Stimulated activated CD8-positive, alpha-beta memory T cell treated with anti-CD3 and anti-CD28 coated beads, Interleukin-4, amount 100 ng/mL, for 1 hour (primary cell): ENCODE measurements at regions not wholly inside any gene's neighbourhood (a gene's known extent, or its start where the extent isn't known, plus 50 kb on each side); places are given as distances from the start of the nearest gene placed in this dataset.

ENCODE experiments used
- DNase-seq, 2 donors: peaks; one replicate each; pipeline ENCODE4 v3.0.0-alpha.2; 2020; ENCODE audit warnings: low read depth in 2 of 2, low spot score in 1 of 2

DNA sequence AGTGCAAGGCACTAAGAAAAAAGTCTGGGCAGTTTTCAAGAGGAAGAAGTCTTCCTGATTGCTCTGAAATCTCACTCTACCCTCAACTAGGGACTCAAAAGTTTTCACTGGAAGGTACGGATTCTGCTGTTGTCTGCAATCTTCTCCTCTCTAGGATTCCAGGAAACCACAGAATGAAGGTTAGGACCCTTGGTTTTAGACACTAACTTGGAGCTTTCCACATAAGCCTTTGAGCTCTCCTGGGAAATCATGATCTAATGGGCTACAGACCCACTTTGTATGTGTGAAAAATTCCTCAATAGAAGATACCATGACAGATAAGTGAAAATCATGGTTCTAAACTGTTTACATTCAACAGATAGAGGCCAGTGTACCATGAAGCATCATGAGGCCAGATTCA lies 265.1 kb downstream of the PSAT1 start:
- DNase-seq = no peak

DNA sequence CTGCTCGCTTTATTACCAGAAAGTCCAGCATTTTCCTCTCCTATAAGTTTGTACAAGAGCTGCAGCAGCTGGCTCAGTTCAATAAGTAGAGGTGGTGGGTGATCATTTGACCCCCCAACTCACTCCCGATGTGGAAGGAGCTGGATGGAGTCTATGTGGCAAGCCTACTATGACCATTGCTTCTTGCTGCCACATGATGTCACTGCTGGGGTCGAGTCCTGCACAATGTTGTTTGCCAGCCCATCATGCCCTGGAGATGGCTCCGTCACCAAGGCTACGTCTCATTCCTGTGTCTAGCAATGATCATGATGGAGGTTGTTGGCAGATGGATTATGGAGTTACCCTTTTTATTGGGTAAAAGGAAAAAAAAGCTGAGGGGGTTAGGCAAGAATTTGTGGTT lies 266.3 kb downstream of the PSAT1 start:
- DNase-seq = no peak

DNA sequence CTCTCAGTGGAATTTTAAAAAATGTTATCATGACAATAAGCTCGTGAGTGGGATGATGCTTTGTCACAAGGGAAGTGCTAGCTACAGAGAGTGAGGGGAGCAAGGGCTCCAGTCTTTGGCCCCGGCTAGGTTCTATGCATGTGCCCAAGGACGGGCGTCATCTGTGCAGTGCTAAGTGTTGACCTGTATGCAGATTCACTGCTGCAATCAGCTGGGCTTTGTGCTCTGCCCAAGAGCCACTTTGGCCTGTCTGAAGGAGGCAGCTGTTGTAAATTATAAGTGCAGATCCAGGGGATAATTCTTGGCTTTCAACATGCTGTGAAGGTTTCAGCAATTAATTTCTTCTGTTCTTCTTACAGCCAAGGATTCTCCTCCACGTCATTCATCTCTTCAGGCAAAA lies 268.6 kb downstream of the PSAT1 start:
- DNase-seq = no peak

DNA sequence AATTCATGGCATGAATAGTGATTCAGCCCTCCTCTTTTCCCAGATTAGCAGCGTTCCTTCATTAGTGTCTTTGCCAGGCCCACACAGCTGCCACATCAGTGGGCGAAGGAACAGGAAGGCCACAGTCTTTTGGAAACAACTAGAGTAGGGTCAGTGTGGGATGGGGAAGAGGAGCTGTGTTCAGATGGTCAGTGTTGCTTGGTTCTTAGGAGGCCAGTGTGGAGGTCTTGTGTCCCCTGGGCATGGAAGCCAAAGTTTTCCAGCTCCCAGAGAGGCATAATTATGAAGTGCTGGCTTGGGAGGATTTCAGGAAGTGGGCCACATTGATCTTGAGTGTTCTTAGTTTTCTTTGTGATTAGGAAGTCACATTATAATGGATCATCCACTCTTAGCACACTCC lies 269.6 kb downstream of the PSAT1 start:
- no peak for DNase-seq

DNA sequence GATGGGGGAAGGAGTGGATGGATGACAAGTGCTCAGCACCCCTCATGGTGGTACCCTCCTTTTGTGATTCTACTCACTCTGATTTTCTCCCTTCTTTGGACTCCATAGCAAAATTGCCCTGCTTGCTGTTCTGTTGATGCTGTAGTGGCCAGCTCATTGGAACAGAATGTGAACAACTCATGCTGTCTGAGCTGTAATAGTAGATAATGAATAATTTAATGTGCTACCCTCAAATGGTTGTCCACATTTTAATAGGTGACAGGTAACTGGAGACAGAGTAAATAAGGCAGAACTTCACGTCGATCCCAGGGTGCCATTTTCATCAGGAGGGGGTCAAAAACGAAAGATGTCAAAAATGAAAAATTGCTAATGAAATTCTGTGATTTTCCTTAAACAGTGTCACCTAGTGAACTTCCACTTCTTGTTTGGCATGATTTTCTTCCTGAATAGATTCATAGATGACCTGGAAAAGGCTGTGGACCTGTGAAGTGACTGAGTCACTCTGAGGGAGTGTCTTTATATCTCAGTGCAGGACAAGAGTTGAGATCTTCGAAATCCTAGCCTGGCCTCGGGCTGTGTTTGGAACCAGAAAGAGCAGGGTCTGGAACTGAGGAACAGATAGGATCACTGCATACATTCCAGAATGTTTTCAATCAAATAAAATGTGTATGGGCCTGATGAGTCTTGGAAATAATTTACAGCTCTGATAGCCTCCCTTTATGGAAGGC lies 270.2 kb downstream of the PSAT1 start:
- DNase-seq = no peak

DNA sequence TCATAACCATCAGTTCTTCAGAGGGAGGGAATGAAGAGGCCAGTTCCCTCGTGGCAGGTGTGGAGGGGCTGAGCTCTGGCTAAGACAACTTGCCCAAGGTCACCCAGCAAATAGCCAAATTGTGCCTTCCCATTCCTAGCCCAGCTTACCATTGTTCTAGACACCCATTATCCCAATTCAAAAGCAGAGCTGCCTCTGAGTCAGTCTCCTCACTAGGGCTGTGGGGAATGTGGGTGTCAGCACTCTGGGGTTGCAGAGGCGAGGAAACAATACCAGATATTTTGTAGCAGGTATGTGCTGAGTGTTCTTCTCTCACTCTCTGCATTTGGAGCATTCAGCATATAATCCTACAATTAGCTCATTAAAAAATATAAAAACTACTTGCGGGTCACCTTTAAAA lies 270.8 kb downstream of the PSAT1 start:
- DNase-seq = no peak

DNA sequence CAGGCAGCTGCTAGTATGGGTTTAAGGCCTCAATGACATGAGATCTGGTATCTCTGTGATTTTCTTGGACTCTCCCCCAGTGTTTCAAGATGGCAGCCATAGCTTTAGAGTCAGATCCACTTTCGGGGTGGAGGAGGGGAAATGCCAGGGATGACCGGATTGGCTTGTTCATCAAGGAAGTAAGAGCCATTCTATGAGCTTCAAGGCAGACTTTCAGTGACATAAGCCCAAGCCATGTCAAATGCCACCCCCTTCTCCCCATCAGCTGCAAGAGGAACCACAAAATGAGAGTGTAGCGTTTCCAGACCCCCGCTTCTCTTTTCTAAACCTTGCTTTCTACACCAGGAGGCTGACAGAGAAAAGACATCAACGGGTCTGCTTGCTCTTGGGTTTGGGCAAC lies 271.8 kb downstream of the PSAT1 start:
- no peak for DNase-seq

DNA sequence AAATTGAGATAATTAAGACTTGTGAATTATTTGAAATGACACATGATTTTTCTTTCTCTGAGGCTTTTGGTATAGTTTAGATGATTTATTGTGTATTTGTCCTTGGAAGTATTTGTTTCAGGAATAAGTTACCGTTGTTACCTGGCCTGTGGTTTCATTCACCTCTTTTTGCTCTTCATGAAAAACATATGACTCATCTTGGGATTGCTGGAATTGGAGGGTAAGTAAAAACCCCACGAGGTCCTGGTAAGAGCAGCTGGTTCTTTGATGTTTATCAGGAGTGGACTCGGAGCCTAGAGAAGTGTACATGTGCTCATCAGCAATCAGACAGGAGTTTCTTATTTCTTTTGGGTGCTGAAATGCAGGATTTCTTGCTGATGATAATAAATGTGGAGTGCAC lies 275.3 kb downstream of the PSAT1 start:
- DNase-seq = no peak

DNA sequence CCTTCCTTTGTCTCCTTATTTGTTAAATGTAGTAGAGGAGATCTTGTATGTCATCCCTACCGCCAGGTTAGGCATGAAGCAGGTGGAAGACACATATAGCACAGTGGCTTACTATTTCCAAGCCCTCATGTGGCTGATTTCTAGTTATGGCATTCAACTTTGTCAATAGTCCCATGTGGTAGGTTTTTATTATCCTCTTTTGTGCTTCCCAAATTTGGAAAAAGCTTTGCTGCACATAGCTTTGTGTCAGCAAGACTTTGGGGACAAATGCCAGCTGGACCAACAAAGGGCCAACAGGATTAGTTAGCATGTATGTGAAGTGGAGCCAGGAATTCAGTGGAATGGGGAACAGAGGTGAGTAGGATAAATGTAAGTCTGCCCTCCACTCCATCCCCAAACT lies 276.3 kb downstream of the PSAT1 start:
- DNase-seq = no peak

DNA sequence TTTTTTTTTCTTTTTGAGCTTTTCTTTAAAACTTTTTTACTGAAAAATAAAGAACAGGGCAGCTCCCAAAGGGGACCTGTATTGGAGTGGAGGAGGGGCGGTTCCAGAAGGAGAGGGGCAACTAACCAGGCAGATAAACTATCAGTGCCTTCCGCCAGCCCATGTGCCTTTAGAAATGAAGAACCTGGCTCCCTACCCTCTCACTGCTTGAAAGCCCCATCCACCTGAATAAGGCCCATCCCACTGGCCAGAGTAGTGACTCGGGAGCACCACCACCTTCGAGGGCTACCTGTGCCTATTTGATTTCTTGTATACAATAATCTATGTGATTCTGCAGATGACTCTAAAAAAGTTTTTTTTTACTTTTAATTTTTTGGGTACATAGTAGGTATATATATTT lies 276.7 kb downstream of the PSAT1 start:
- DNase-seq = no peak

DNA sequence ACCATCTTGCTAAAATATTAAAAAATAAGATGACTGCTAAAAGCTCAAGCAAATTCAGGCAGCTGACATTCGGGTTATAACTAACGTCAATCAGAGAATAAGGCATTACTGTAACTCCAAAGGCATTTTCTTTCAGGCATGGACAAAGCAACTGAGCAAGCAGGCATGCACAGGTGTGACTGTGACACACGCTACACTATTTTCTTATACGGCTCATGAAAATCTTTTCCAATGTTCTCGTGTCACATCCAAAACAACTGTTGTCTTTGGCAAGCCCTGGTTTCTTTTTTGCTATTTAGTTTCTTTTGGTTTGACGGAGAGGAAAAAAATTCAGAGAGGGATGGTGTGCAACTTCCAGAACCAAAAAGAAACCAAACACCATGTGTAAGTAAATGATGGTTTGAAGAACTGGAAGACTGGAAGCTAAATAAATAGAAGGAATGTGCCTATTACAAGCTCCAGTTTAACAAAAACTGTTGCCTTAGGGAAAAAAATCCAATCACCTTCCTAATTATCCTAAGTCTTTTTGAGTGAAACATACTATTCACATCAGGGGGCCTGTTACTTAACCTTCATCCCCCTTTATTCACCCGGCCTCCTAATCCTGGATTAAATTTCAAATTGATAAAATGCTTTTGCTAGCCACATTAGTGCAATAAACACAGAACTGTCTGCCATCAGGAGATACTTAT lies 277.6 kb downstream of the PSAT1 start:
- DNase-seq = no peak

DNA sequence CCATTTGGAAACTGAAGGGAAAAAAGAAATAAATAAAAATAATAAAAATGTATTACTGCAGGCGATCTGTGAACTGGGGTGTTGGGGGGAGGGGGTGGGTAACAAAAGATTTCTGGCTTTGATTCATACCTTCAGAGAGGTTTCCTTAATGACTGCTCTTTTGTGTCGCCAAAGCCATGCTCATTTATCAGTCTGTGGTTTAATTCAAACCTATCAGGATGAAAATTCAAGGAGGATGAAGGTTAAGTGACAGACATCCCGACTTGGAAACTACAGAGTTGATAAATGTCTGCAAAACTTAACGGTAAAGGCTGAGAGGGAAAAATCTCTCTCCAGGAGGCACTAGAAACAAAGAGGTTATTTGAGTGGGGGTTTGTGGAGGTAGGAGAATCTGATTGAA lies 278.2 kb downstream of the PSAT1 start:
- no peak for DNase-seq

DNA sequence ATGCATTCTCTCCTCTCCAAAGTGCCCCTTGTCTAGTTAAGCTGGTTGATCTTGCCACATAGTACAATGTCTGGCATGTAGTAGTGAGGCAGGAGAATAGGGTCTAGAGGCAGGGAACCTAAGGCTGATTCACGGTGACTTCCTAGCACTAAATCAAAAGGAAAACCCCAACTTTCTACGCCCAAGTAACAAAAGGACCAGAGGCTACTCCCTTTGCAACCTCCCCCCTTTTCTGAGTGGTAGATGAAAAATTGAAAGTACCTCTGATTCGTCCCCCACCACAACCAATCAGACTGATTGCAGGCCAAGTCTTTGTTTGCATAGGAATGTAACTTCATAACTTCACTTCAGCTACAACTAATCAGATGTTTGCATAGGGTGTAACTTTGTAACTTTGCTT lies 278.8 kb downstream of the PSAT1 start:
- no peak for DNase-seq

DNA sequence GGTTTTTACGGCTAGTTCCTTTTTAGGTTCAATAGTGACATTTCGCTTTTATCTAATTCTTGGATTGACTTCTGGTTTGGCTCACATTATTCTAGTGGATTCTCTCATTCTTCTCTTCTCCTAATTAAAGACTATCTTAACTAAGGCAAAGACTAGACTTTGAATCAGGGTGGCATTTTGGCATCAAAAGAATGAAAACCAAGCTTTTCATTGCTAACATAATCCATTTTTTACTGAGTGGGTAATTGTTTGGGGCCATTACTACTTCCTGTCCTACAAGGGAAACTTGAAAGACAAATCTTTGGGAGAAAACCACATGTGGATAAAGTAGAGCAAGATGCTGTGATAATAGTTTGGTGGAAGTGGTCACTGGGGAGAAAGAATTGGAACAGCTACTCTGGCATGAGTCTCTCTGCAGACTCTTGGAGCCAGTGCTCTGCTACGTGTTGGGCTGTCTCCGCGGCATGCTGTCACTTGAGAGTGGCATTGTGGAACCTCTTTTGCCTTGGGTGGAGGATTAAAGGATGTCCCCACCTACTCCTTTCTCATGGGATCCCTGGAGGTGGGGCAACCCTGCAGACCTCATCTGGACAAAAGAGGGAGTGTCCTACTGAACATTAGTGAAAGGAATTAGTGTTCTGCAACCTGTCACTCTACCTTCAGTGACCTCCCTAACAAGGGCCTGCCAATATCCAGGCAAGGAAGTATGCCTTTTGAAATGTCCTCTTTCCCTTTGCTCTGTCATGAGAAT lies 280.4 kb downstream of the PSAT1 start:
- no peak for DNase-seq

DNA sequence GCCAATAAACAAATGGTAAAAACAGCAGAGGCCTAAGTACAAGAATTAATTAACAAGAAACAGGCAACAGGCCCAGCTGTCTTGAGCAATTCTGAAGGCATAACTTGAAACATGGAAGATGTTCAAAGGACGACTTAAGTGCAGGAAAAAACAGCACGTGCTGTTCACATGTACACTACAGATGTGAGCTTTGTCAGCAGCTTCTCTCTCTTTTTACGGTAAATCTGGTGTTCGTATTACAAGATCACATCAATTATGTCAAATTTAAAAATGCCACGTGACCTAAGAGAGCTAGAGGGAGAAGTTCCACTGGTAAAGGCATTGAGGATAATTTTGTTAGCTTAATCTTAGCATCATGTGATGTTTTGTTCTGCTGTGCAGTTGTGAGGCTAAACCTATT lies 281.1 kb downstream of the PSAT1 start:
- DNase-seq = no peak

DNA sequence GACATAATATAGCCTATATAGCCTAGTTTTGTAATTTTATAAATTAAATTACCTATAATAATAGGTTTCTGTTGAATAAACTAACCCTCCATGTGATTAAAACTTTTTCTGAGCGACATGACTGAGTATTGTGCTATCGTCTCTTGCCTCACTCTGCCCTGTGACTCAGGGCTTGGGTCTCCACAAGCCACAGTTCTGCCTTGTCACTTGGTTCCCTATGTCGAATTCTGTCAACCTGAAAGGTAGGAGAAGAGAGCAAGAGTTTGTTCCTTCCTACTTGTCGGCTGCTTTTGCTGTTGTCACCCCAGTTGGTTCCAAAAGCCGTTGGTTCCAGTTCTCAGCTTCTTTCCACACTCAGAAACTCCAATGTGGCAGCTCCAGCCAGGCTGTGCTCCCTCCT lies 285.9 kb downstream of the PSAT1 start:
- DNase-seq = no peak

DNA sequence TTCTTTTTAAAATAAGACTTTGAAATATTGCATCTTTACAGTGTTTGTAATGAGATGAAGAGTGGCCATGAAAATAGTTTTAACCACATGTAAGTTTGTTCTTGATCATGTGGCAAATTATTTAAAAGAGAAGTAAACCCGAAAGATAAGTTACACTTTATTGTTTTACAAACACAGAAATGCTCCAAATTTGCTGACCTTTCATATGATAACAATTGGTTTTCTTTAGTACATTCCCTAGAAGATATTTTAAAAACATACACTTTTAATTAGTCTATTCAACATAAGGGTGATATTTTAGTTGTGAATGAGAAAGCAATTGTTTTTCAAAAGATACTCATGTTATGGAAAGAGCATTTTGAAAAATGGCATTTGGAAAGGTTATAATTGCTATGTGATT lies 287.7 kb downstream of the PSAT1 start:
- no peak for DNase-seq

DNA sequence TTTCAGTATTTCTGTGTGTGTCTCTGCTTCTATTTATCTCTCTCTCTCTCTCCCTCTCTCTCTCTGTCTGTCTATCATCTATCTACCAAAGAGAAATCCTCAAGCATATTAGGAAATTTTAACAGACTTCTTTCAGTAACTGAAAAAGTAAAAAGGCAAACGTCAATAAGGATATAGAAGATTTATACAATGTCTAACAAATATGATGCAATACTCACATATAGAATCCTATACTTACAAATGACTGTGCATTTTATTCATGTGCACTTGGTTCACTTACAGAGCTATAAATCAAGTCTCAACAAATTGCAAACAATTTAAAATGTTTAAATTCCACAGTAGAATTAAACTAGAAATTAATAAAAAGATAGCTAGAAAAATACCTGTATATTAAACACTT lies 289.0 kb downstream of the PSAT1 start:
- no peak for DNase-seq

DNA sequence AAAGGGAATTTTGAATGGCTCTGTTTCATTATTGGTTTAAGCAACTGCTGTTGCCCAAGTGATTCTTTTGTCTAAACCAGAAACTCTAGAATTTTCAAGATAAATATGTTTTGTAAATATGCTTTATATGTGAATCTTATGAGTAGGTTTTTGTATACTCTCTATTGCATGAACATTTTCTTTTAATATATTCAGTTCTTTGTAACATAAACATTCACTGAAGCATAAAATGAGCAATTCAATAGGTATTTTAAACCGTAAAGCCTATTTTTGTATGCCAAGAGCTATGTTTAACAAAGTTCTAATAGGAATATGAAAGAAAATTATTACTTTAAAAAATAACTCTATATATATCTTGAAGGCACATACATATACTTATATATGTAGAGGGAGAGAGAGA lies 293.1 kb downstream of the PSAT1 start:
- DNase-seq = no peak

DNA sequence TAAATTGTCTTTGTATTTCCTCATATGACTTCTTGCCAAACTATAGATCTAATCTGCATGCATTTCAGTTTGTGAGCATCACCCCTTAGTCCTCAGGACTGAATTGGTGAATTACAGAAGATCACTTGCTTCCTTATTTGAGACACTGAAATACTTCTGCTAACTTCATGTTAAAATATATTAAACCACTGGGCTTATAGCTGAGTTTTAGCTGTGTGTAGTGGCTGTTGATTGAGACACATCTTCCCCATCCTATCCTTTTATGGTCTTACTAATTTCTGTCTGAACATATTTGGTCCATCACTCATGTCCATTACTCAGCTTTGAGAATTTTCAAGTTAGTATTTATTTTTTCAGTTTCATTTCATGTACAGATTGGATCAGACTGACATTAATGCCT lies 295.9 kb downstream of the PSAT1 start:
- no peak for DNase-seq

DNA sequence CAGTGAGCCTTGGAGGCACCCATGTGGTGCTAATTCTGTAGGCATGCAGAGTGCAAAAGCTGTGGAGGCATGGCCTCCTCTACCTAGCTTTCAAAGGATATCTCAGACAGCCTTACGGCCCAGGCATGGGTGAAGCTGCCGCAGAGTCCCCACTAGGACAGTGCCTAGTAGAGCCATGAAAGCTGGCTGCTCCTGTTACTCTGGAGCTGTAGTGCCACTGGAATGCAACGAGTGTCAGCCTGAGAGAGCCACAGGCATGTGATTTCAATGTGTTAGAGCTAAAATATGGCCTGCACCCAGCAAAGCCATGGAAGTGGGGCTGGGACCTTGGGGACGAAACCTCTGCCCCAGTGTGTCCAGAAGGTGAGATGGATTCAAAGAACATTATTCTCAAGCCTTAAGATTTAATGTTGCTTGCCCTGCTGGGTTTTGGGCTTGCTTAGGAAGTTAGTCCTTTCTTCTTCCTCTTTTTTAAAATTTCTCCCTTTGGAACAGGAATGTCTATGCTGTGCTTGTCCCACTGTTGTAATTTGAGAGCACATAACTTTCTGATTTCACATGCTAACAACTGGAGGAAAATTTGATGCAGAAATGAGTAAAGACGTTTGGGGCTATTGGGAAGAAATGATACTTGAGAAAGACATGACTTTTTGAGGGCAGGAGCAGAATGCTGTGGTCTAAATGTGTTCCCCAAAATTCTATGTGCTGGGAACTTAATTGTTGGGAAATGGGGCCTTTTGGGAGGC lies 298.4 kb downstream of the PSAT1 start:
- no peak for DNase-seq

DNA sequence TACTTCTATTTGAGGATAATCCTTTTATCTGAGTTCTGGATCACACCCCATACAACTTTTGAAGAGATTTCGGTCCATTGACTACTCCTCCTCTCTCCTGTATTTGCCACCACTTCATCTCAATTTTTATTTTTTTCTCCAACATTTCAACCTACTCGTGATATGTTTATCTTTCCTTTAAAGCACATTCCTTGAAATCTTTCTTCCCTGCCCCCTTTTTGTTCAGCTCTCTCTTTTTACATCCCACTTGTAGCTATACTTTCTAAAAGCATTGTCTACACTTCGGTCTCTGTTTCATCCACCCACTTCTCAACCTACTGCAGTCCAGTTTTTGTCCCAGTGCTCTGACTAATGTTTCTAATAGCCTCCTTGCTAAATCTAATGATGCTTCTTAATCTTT lies 299.4 kb downstream of the PSAT1 start:
- no peak for DNase-seq
